Adrenal gland (tissue), 5 donors: ENCODE measurements at regions not wholly inside any gene's neighbourhood (a gene's known extent, or its start where the extent isn't known, plus 50 kb on each side); places are given as distances from the start of the nearest gene placed in this dataset.

ENCODE experiments used
- POLR2A ChIP-seq, 2 donors: fragments of 450-650 bp; IDR thresholded peaks; one replicate each; pipeline ENCODE4 v1.6.1; 2017; ENCODE audit warnings: antibody characterized with exemption in 2 of 2, mild to moderate bottlenecking in 2 of 2, moderate library complexity in 1 of 2
- TF ChIP-seq, protein P1 (sequence below), 6 experiments: fragments of 450-650 bp in 4 of 6; fragments of 200-600 bp in 2 of 6; sonication (generic) in 1 of 6; IDR thresholded peaks; 1 replicate in 5 of 6; 2 replicates in 1 of 6; pipeline versions ENCODE4 v1.5.1 to v1.8.0; 2016 to 2021; ENCODE audit warnings: antibody characterized with exemption in 6 of 6, mild to moderate bottlenecking in 2 of 6, moderate library complexity in 1 of 6
- donor health status: DM: no; HTN: no; CAD: no.

GRCh38 chr12:92442782-92443181, 260.0 kb upstream of the PLEKHG7 start:
- TF ChIP-seq, protein P1, sequence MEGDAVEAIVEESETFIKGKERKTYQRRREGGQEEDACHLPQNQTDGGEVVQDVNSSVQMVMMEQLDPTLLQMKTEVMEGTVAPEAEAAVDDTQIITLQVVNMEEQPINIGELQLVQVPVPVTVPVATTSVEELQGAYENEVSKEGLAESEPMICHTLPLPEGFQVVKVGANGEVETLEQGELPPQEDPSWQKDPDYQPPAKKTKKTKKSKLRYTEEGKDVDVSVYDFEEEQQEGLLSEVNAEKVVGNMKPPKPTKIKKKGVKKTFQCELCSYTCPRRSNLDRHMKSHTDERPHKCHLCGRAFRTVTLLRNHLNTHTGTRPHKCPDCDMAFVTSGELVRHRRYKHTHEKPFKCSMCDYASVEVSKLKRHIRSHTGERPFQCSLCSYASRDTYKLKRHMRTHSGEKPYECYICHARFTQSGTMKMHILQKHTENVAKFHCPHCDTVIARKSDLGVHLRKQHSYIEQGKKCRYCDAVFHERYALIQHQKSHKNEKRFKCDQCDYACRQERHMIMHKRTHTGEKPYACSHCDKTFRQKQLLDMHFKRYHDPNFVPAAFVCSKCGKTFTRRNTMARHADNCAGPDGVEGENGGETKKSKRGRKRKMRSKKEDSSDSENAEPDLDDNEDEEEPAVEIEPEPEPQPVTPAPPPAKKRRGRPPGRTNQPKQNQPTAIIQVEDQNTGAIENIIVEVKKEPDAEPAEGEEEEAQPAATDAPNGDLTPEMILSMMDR (IDR thresholded peaks at IDR 0.05): no peak
- no peak for TF ChIP-seq POLR2A (IDR thresholded peaks at IDR 0.05)
